Gastrocnemius medialis (tissue), 4 donors: ENCODE measurements at regions not wholly inside any gene's neighbourhood (a gene's known extent, or its start where the extent isn't known, plus 50 kb on each side); places are given as distances from the start of the nearest gene placed in this dataset.
"Not testable (repeated sequence)": the region's sequence is repeated elsewhere in the genome, so short reads cannot be mapped to it uniquely, and the experiment has no call there.

Experiments
- ATAC-seq, 2 donors: fragments of 150-250 bp; one replicate each; pipeline ENCODE4 v1.9.1; 2016
- DNase-seq, 2 donors: peaks; one replicate each; pipeline ENCODE4 v3.0.0-alpha.2; 2019
- H3K27ac ChIP-seq, 4 donors: fragments of 200-600 bp; sonication (generic); 1 replicate in 1 of 4; 2 replicates in 3 of 4; pipeline ENCODE4 v1.5.1; 2016 to 2018; ENCODE audit warnings: mild to moderate bottlenecking in 2 of 4, moderate library complexity in 1 of 4
- H3K27me3 ChIP-seq, 3 donors: fragments of 200-600 bp; sonication (generic) in 2 of 3; 1 replicate in 1 of 3; 2 replicates in 2 of 3; pipeline versions ENCODE4 v1.5.1 to v1.6.0; 2016 to 2019; ENCODE audit warnings: mild to moderate bottlenecking in 1 of 3, moderate library complexity in 1 of 3
- H3K36me3 ChIP-seq, 2 donors: fragments of 200-600 bp; sonication (generic) in 1 of 2; one replicate each; pipeline ENCODE4 v1.5.1; 2017 to 2018
- H3K4me1 ChIP-seq, 2 donors: fragments of 200-600 bp; sonication (generic) in 1 of 2; one replicate each; pipeline ENCODE4 v1.5.1; 2016 to 2017; ENCODE audit warnings: mild to moderate bottlenecking in 2 of 2
- H3K4me3 ChIP-seq, 4 donors: fragments of 200-600 bp; sonication (generic) in 3 of 4; 1 replicate in 1 of 4; 2 replicates in 3 of 4; pipeline ENCODE4 v1.5.1; 2016 to 2019; ENCODE audit warnings: mild to moderate bottlenecking in 2 of 4
- H3K9me3 ChIP-seq, 3 donors: fragments of 200-600 bp; sonication (generic) in 2 of 3; 1 replicate in 1 of 3; 2 replicates in 2 of 3; pipeline ENCODE4 v1.5.1; 2016 to 2019
- POLR2A ChIP-seq, 2 donors: fragments of 450-650 bp; IDR thresholded peaks; one replicate each; pipeline ENCODE4 v1.6.1; 2017; ENCODE audit warnings: antibody characterized with exemption in 2 of 2, mild to moderate bottlenecking in 2 of 2, moderate library complexity in 2 of 2
- in situ Hi-C, 4 donors: fragments of 200-750 bp; cut with MboI; loops; one replicate each; pipeline versions ENCODE4 v1.15.0 to v1.8.0; 2017; ENCODE audit warnings: low sequenced_read_pairs in 4 of 4
- intact Hi-C: fragments of 100-400 bp; cut with DNase I; formaldehyde crosslinking; loops from one replicate; pipeline ENCODE4 v1.15.1; 2023; ENCODE audit warnings: low total_unique reads
- TF ChIP-seq, protein P1 (sequence below), 5 experiments: fragments of 450-650 bp in 3 of 5; fragments of 200-600 bp in 2 of 5; sonication (generic) in 2 of 5; IDR thresholded peaks in 4 of 5; conservative IDR thresholded peaks in 1 of 5; 1 replicate in 4 of 5; 2 replicates in 1 of 5; pipeline ENCODE4 v1.5.1; 2016 to 2019; ENCODE audit warnings: antibody characterized with exemption in 5 of 5, mild to moderate bottlenecking in 3 of 5, moderate library complexity in 3 of 5

DNA sequence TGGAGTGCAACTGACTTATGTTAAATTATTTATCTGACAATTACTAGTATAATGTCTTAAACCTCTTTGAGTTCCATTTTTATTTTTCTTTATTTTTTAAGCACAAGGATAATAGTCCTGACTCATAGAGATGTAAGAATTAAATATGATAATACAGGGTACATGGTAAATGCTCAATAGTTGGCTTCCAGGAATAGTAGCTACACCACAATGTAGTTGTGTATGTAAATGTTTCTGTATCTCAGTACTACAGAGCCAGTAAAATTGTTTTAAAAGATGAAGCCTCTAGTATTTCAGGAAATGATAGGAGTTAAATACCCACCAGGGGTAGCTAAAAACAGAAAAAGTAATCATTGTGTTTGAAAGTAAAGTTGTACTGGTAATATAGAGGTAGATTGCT, 487.4 kb upstream of the IRAK1BP1 start:
- Histone ChIP-seq H3K4me1 (no peaks in the 10 kb centered on the region), H3K27ac (no peak overlapping the region), H3K9me3 (no peaks in the 10 kb centered on the region), H3K27me3 (no peaks in the 10 kb centered on the region), H3K36me3 (no peaks in the 10 kb centered on the region), H3K4me3 (no peak overlapping the region)
- intact Hi-C loops: no loop called here
- DNase-seq (no peak), ATAC-seq (no peak)
- in situ Hi-C loops: no loop called here
- TF ChIP-seq, protein P1, sequence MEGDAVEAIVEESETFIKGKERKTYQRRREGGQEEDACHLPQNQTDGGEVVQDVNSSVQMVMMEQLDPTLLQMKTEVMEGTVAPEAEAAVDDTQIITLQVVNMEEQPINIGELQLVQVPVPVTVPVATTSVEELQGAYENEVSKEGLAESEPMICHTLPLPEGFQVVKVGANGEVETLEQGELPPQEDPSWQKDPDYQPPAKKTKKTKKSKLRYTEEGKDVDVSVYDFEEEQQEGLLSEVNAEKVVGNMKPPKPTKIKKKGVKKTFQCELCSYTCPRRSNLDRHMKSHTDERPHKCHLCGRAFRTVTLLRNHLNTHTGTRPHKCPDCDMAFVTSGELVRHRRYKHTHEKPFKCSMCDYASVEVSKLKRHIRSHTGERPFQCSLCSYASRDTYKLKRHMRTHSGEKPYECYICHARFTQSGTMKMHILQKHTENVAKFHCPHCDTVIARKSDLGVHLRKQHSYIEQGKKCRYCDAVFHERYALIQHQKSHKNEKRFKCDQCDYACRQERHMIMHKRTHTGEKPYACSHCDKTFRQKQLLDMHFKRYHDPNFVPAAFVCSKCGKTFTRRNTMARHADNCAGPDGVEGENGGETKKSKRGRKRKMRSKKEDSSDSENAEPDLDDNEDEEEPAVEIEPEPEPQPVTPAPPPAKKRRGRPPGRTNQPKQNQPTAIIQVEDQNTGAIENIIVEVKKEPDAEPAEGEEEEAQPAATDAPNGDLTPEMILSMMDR (IDR thresholded peaks at IDR 0.05 in 4 of 5, conservative IDR thresholded peaks at IDR 0.05 in 1 of 5): no peak
- no peak for TF ChIP-seq POLR2A (IDR thresholded peaks at IDR 0.05)

DNA sequence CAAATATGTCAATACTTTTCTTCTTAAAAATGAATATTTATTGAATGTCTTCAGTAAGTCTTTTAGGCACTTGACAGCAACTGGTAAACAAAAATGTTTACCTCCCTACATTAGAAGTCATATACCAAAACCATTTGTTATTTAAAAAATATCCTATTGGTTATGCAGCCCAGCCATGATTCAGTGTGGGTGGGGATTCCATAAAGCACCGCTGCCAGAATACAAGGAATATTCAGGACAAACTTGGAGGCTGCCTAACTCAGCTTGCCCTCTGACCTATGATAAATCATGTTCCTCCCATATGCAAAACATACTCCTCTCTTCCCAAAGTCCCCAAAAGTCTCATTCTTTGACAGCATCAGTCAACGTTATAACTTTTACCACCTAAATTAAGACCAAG, 486.8 kb upstream of the IRAK1BP1 start:
- in situ Hi-C loops (no loop called here), intact Hi-C loops (no loop called here)
- H3K9me3 ChIP-seq: no peaks in the 10 kb centered on the region
- no peaks in the 10 kb centered on the region for H3K4me1 ChIP-seq
- TF ChIP-seq, protein P1 (IDR thresholded peaks at IDR 0.05 in 4 of 5, conservative IDR thresholded peaks at IDR 0.05 in 1 of 5): no peak
- no peak for TF ChIP-seq POLR2A (IDR thresholded peaks at IDR 0.05)
- H3K27me3 ChIP-seq: no peaks in the 10 kb centered on the region
- ATAC-seq (no peak), DNase-seq (no peak)
- no peak overlapping the region for H3K4me3 ChIP-seq
- no peaks in the 10 kb centered on the region for H3K36me3 ChIP-seq
- H3K27ac ChIP-seq: no peak overlapping the region

DNA sequence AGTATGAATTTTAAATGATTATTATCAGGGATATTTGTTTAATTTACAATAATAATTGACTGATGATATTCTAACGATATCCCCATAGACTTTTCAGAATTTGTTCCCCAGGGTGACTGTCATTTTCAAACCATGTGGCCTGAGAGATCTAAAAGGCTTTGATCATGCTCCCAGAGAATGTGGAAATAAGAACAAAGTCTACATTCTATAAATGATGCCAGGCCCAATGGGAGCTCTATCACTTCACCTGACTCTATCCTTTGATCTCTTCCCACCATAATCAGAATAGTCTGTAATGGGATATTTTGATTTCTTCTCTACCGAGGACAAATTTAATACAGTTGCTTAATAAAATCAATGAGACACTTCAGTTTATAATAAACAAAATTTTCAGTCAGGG, 483.4 kb upstream of the IRAK1BP1 start:
- Histone ChIP-seq H3K36me3 (no peaks in the 10 kb centered on the region), H3K4me3 (no peak overlapping the region), H3K27me3 (no peaks in the 10 kb centered on the region), H3K27ac (no peak overlapping the region), H3K9me3 (no peaks in the 10 kb centered on the region), H3K4me1 (no peaks in the 10 kb centered on the region)
- intact Hi-C loops: no loop called here
- DNase-seq (no peak), ATAC-seq (no peak)
- in situ Hi-C loops: no loop called here
- no peak for TF ChIP-seq POLR2A (IDR thresholded peaks at IDR 0.05)
- TF ChIP-seq, protein P1 (IDR thresholded peaks at IDR 0.05 in 4 of 5, conservative IDR thresholded peaks at IDR 0.05 in 1 of 5): no peak

DNA sequence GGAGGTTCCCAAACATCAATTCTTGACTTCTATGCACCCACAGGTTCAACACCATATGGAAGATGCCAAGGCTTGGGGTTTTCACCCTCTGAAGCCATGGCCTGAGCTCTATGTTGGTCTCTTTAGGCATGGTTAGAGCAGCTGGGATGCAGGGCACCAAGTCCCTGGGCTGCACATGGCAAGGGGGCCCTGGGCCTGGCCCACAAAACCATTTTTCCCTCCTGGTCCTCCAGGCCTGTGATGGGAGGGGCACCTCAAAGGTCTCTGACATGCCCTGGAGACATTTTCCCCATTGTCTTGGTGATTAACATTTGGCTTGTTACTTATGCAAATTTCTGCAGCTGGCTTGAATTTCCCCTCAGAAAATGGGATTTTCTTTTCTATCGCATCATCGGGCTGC, 480.5 kb upstream of the IRAK1BP1 start:
- H3K27me3 ChIP-seq, H3K9me3 ChIP-seq, H3K4me1 ChIP-seq, in situ Hi-C loops, H3K36me3 ChIP-seq, ATAC-seq, H3K27ac ChIP-seq, DNase-seq, intact Hi-C loops, H3K4me3 ChIP-seq: not testable (repeated sequence)

DNA sequence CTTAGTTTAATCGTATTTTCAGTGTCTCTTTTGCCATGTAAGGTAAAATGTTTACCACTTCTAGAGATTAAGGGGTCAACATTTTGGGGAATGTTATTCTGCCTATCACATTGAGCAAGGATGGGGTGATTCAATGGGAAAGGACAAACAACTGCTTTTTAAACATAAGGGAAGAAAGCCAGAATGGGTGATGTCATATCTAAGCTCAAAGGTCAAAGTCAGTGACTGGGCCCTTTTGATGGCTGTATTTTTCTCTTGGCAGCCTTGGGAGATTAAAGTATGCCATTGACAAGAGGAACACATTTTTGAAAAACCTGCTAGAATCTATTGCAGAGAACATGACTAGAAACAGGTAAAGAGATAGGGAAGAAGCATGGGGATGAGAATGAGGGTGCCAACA, 477.3 kb upstream of the IRAK1BP1 start:
- no peak overlapping the region for H3K4me3 ChIP-seq
- no peaks in the 10 kb centered on the region for H3K4me1 ChIP-seq
- ATAC-seq (no peak), DNase-seq (no peak)
- intact Hi-C loops (no loop called here), in situ Hi-C loops (no loop called here)
- no peaks in the 10 kb centered on the region for H3K36me3 ChIP-seq
- H3K9me3 ChIP-seq: no peaks in the 10 kb centered on the region
- no peak for TF ChIP-seq POLR2A (IDR thresholded peaks at IDR 0.05)
- TF ChIP-seq, protein P1 (IDR thresholded peaks at IDR 0.05 in 4 of 5, conservative IDR thresholded peaks at IDR 0.05 in 1 of 5): no peak
- H3K27ac ChIP-seq: no peak overlapping the region
- no peaks in the 10 kb centered on the region for H3K27me3 ChIP-seq
